GF-D8 (cell line): ENCODE measurements at regions not wholly inside any gene's neighbourhood (a gene's known extent, or its start where the extent isn't known, plus 50 kb on each side); places are given as distances from the start of the nearest gene placed in this dataset.
A peak's percentile ranks its signal among the peaks of the same experiment; 100 is the strongest.

Source experiments
- DNase-seq: peaks from one replicate; lab custom pipeline; 2025; lab: John Stamatoyannopoulos, UW

DNA sequence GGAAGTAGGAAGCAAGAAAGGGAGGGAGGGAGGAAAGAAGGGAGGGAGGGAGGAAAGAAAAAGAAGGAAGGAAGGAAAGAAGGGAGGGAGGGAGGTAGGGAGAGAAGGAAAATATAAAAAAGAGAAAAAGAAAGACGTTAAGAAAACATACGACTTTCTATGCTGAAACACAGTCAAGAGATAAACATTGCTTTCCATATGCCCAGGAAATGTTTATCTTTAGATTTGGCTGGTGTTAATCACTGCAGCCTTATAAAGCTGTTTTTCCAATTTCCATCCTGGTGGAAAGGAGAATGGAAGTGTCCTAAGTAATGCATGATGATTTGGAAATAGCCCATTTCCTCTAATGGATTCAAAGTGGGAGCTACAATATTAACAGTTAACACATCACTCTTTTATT lies 524.3 kb downstream of the MTRR start:
- no peak for DNase-seq

DNA sequence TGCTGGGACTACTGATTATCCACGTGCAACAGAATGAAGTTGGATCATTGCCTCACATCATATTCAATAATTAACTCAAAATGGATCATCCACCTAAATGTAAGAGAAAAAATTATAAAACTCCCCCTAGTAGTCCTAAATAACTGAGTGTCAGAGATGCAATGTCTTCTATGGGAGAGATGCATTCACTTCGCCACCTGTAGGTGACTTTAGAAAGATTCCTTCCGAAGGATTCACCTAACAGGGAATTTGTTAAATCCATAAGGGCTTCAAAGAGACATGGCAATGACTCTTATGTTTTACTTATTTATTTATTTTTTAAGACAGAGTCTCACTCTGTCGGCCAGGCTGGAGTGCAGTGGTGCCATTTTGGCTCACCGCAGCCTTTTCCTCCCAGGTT lies 526.0 kb downstream of the MTRR start:
- DNase-seq, result no peak

DNA sequence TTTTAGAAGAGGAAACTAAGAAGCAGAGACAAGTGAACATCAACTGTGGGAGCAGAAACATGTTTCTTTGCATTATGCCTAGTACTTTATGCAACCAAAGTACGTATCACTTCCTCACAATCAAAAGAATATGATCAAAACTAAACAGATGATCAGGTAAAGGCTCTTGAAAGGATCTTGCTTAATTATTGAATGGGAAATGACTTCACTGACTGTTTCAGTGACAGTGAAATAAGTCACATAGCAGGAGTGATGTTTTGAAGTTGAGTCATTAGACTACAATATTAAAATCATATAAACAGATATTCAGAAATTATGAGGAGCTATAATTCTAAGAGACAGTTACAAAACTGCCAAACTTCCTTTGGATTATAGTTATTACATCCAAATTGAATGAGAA lies 527.3 kb downstream of the MTRR start:
- DNase-seq, result no peak

DNA sequence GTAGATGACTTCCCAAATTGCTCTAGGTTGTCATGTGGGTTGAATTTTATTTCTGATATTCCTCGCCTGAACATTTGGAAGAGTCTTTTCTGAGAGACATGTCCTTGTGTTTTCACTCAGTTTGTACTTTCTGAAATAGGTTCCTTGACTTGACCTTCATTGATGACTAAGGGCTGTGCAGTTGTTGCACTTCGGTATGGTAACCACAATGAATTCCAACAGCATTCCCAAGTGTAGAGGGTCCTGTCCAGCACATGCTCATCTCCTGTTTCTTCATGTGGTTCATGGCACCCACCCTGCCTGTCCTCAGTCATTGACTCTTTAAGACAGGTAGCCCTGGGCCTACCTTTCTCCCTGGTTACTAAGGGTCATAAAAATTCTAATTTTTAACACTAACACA lies 527.8 kb downstream of the MTRR start:
- DNase-seq, result no peak

DNA sequence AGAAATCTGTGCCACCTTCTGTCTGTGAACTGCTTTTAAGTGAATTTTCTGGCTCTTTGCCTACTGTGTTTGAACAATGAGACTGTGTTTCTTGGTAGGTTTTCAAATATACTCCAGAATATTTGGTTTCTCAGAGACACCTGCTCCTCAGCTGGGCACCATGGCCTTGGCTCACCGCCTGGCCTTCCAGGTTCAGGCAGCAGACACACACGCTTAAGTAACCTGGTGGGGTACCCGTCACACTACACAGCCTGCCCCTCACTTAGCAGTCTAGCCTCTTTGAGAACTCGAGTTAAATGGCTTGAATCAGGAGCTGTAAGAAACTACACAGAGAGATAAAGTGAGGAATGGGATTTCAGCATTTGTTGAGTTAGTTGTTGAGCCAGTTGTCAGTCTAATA lies 530.5 kb downstream of the MTRR start:
- DNase-seq, result no peak

DNA sequence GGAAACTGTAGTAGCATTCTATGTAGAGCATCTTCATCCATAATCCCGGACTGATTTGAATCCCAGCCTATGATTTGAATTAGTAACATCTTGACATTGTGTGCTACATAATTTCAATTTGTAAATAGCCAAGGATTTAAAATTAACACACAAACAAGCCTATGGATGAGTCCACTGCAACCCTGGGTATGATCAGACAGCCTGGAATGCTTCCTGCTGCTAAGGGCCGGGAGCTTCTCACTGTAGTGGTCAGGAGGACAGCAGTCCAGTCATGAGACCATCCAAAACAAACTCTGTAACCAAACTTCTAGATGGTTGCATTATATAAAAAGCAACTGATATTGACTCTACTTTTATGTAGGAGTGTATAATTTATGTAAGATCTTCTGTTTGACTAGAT lies 539.3 kb downstream of the MTRR start:
- no peak for DNase-seq

DNA sequence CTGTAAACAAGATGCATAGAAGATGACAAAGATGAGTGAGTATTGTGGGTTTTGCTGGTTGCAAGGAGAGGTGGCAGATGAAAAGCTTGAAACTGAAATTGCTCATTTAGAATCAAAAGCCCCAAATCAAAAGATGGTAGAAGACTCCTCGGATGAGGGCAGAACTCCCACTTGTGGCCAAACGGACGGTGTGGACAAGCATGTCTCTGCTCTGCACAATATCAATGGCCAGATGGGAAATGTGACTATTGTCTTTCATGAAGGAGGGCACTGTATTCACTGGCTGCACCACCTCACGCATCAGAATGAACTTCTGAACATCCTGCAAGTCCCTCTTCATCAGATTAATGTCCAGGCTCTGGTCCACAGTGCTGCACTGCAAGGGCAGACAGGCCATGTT lies 541.7 kb downstream of the MTRR start:
- no peak for DNase-seq

DNA sequence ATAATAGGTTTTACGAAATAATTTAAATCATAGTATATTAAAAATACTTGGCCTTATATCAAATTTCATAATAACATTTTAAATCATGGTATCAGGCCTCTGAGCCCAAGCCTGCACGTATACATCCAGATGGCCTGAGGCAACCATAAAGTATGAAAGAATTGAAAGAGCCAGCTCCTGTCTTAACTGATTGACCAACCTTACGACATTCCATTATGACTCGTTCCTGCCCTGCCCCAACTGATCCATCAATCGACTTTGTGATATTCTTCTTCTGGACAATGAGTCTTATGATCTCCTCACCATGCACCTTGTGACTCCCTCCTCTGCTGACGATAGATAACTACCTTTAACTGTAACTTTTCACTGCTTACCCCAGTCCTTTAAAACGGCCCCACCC lies 545.0 kb downstream of the MTRR start:
- DNase-seq, result no peak

DNA sequence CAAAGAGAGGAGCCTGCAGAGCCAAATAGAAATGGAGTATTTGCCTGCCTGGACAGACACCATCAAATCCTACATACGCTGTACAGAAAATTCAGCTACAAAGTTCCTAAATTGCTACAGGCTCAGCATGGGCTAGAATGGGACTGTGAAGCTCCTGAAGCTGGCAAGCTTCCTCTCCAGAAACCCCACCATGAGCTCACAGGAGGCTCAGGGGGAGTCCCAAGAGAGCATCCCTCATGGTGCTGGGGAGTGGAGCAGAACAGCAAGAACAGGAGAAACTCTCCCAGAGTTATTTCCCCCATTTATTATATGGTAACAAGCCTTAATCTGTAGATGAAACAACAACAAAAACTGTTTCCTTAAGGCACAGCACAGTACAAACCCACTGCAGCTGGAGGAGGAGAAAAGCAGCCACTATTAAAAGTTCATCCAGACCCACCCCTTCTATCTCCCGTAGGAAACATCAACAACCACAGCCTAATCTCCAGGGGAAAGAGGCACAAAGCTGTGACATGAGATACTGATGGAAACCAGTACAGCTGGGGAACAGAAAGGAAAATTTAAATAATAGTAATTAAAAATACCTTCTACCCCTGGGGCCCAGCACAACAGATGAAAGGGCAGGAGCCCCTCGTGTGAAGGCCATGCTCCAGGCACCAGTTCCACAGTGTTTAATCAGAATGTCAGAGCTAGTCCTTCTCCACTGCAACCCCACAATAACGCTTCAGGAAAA lies 548.5 kb downstream of the MTRR start:
- DNase-seq, result no peak

DNA sequence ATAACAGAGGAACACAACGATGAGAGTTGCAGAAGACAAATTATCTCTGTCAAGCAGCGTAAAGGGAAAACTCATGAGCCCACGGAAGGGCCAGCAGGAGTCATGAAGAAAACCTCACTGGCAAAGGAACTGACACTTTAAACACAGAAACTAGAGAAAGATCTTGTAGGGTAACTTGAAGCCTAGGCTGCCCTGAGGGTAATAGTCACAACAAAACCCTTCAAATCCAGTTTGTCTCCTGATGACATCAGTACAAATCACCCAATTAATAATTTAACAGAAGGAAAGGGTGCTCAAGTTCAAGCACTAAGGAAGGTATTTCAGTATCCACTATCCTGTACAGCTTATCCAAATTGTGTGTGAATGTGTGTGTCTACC lies 549.1 kb downstream of the MTRR start:
- DNase-seq, result no peak

DNA sequence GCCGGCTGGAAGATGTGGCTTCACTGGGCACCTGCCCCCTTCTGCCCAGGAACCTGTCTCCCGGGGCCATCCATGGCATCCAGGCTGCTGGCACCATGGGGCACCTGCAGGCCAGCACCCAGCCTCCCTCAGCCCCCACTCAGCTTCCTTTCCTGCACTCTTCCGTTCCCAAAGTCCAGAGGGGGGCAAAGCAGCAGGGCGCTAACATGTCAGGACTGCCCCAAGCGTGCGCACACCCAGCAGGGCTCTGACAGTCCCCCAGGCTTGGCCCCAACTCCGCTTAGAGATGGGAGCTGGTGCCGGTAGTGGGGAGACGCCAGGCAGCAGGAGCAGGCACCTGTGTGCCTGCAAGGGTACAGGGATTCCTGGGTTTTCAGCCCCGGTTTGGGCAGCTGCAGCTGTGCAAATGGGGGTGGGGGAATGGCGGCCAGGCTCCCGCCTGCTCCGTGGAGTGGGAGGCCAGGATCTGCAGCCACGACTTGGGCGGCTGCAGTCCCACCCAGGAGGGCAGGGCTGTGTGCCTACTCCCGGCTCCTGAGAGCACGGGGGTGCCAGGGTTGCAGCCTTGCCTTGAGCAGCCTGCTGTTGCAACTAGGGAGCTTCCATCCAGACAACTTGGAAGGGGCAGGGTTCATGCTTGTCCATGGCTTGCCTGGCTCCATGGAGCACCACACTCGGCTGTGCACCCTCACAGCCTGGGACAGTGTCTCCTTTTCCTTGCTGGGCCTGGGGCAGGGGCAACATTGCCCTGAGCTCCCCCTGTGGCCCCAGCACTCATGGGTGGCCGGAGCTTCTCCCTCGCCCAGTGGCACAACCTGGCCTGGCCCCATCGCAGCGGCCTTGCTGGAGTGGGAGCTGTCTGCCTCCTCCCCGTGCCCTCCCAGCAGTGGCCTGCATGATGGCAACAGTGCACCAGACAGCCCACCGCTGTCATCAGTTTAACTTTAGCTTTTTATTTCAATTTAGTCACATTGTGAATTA lies 561.1 kb downstream of the MTRR start:
- no peak for DNase-seq

DNA sequence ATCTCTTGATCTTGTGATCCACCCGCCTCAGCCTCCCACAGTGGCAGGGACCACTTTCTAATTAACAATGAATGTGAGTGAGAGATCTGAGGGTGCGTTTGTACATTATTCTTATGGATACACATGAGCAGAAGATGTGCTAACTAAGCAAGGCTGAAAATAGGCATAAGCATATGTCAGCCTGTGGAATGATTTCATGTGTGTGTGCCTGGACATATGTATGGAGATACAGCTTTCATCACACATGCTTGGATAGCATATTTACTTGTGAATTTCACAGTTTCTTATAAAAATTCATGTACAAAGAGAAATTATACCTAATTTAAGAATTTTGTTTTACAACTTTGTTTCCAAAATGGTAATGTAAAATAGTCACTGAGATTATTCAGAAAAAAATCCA lies 565.6 kb downstream of the MTRR start:
- DNase-seq, result no peak

DNA sequence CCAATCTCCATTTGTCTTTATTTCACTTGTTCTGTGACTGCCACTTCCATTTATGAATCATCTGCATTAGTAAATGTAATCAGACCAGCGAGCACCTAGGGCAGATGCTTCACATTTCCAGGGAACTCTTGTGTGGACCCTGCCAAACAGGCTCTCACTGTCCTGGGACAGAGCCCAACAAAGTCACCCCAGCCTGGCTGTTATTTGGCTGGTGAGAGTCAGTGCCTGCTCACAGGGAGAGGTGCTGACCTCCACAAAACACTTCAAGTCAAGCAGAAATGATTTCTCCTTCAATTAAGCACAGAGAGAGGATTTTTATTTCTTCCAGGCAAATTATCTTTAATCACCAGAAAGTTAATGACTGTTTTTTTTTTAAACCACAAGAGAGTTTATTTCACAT lies 568.0 kb downstream of the MTRR start:
- no peak for DNase-seq

DNA sequence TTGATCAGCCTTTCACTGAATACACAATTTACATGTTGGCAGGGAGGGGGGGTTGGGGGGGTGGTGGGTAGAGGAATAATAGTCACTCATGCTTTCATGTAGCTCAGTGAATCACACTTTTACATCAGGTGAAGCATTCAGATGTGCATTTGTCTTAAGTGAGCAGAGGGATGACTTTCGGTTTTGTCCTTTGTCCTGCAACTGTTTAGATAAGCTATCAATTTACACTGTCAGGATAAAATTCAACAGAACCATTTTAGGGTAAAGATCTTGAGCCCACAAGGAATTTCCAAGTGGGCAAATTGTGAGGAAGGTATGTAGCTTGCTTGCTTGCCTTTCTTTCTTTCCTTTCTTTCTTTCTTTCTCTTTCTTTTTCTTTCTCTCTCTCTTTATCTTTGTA lies 576.2 kb downstream of the MTRR start:
- DNase-seq, result no peak

DNA sequence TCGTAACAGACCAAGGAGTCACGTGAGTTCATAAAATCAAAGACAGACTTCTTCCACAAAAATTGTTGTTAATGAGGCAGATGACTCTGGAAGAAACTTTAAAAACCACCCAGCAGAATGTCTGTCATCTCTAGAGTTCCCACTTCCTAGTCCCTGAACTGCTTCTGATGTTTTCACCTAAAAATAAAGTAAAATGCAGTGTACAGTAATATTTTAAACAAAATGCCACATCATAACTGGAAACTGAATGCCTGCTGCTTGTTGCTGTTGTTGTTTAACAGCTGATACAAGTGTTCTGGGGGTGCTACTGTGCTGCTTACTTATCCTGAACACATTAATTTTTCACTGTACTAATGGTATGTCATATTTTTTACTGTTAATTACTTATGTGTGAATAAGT lies 577.2 kb downstream of the MTRR start:
- DNase-seq, result no peak

DNA sequence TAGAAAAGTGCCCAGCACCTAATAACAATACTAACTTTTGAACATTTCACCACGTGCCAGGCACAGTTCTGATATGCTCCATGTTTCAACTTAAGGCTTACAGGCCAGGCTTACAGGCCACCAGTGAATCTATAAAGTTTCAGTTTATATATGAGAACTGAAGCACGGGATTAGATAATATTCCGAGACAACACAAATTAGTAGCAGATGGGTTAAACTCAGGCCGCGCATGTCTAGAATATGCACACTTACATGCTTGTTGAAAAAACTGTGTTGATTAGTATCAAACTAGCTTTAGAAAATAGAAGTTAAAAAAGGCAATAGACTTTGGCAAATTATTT lies 587.9 kb downstream of the MTRR start:
- peak; percentile 38 for DNase-seq

DNA sequence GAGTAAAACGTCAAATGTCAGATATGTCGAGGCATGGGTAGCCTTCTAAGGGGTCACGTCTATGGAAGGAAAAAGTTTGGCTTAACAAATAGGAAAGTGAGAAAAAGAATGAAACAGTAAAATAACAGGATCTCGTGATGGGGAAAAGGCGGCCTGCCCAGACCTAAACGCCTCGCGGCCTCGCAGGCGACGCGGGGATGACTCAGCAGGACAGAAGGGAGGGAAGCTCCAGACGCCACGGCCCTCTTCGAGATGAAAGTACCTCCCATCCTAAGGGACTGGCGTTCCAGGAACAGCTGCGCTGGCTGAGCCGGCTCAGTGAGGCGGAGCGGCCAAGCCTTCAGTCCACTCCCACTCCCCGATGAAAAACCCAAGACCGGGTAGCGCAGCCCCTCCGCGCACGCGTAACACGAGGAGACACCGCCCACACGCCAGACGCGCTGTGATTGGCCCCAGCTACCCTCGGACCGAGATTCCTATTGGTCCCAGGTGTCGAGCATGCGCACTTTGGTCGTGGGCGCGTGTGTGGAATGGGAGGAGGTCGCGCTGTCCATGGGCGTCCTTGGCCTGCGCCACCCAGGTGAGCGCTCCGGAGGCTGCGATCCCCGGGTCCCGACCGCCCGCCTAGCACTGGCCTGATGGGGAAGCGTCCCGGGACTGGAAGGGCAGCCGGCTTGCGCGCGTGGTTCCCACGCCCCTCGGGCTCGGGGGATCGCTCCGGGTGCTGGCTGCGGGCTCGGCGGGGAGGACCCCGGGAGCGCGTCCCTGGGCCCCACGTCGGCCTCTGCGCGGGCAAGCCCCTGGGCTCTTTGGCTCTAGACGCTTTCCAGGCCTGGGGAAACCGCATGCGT lies 588.5 kb downstream of the MTRR start:
- DNase-seq, result peak; percentile 96

DNA sequence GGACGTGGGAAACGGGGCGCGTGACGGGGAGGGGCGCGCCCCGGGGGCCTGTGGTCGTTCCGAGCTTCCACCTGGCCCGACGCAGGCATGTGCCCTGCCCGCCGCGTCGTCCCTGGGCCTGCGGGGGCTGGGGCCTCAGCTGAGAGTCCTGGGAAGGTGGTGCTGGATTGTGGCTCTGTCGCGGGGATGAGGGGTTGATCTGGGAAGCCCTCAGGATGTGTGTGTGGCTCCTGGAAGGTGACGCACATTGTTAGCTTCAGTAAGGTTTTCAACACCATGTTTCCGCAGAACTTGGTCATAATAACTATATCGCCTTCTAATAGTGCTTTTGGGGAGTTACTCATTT lies 589.1 kb downstream of the MTRR start:
- DNase-seq, result no peak

DNA sequence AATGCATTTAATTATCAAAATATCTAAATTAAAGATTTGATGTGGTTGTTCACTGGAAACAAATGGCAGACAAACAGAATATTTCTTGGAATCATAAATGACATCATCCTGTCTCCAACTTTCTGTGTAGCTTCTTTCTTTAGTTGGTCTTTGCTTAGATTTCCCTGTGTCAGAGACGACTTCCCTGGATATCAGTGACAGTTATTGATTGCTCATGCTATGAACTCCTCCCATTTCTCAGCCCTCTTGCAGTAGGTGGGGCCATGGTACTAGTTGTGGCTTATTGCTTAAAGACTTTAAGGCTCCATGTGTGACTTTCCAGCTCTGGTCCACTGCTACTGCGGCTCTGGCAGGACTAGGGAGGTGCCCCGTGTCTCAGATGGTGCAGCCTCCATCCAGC lies 592.6 kb downstream of the MTRR start:
- no peak for DNase-seq

DNA sequence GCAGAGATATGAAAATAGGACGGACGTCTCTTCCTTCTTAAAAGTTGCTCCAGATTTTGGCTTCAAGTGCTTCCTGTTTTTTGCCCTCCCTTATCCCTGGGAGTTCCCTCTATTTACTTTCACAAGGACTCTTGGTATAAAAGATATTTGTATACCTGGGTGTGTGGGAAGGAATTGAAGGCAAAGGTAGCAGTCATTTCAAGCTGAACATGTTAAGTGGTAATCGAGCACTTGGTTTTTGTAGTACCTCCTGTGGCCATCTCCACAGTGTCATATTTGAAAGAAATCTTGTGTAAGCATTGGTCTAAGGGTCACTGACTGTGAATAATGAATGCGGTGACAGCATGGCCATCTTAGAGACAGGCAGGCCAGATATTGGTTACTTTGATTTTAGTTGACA lies 593.6 kb downstream of the MTRR start:
- no peak for DNase-seq

DNA sequence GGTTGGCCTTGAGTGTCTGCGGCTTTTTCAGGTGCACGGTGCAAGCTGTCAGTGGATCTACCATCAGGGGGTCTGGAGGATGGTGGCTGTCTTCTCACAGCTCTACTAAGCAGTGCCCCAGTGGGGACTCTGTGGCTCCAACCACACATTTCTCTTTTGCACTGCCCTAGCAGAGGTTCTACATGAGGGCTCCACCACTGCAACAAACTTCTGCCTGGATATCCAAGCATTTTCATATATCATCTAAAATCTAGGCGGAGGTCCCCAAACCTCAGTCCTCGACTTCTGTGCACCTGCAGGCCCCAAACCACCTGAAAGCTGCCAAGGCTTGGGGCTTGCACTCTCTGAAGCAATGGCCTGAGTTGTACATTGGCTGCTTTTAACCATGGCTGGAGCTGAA lies 601.5 kb downstream of the MTRR start:
- no peak for DNase-seq

DNA sequence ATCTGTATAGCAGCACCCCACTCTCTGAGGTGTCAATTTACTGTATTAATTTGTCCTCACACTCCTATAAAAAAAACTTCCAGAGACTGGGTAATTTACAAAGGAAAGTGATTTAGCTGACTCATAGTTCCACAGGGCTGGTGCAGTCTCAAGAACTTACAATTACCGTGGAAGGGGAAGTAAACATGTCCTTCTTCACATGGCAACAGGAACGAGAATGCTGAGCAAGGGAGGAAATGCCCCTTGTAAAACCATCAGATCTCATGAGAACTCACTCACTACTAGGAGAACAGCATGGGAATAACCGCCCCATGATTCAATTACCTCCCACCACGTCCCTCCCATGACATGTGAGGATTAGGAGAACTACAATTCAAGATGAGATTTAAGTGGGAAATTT lies 602.6 kb downstream of the MTRR start:
- peak; percentile 59 for DNase-seq

DNA sequence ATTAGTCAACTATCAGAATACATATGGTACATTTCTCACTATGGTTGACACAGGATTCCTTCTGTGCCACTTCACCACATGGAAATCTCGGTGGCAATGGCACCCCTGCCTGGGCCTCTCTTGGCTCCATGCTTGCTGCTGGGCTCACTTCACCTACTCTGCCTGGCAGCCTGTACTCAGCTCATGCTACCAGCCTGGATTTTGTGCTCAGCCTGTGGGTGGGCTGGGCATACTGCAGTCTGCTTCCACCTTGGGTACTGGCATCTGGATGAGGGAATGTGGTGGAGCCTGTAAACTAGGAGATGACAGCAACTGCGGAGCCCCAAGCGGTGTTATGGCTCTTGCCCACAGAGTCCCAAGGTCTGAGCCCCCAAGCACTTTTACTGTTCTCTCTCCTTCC lies 604.1 kb downstream of the MTRR start:
- DNase-seq, result no peak
